PC-3 (cell line): ENCODE measurements at regions not wholly inside any gene's neighbourhood (a gene's known extent, or its start where the extent isn't known, plus 50 kb on each side); places are given as distances from the start of the nearest gene placed in this dataset.

Experiments
- ATAC-seq: fragments of 200-7000 bp; cut with Tn5 transposase; 2 replicates; pipeline ENCODE4 v1.9.1; 2020; ENCODE audit warnings: mild to moderate bottlenecking, moderate library complexity
- BruUV-seq: library from RNA; stranded (reverse); fragments of 400-500 nt; replicated peaks from 2 replicates; lab custom pipeline; 2021; lab: Mats Ljungman, UMichigan
- CTCF ChIA-PET: fragments of 300-600 bp; sonication (Branson Sonifier 250); formaldehyde crosslinking; loops from one replicate; lab custom pipeline; 2022; ENCODE audit warnings: antibody characterized with exemption; lab: Charles Lee
- POLR2A ChIA-PET: fragments of 300-600 bp; sonication (Branson Sonifier 250); formaldehyde crosslinking; loops from one replicate; lab custom pipeline; 2022; ENCODE audit warnings: antibody characterized with exemption; ENCODE audit not compliant: unreplicated experiment; lab: Charles Lee
- DNase-seq: peaks from one replicate; pipeline ENCODE4 v3.0.0-alpha.2; 2015
- H2AFZ ChIP-seq: fragments of 300-600 bp; sonication (generic); 2 replicates; pipeline ENCODE4 v1.6.0; 2016; ENCODE audit warnings: antibody characterized with exemption, low read length
- H3F3A ChIP-seq: fragments of 300-600 bp; sonication (generic); one replicate; pipeline ENCODE4 v1.6.0; 2017; ENCODE audit warnings: antibody characterized with exemption, low read length, control low read depth, mild to moderate bottlenecking; ENCODE audit not compliant: unreplicated experiment
- H3K27ac ChIP-seq: fragments of 300-600 bp; sonication (generic); 2 replicates; pipeline ENCODE4 v1.5.1; 2016; ENCODE audit warnings: mild to moderate bottlenecking, low read length
- H3K27me3 ChIP-seq: fragments of 300-600 bp; sonication (generic); 2 replicates; pipeline ENCODE4 v1.6.1; 2016; ENCODE audit warnings: low read length, mixed read lengths
- H3K36me3 ChIP-seq: fragments of 300-600 bp; sonication (generic); 2 replicates; pipeline ENCODE4 v1.6.1; 2016; ENCODE audit warnings: low read depth, mixed run types, low read length, mixed read lengths
- H3K4me1 ChIP-seq: fragments of 300-600 bp; sonication (generic); 2 replicates; pipeline ENCODE4 v1.5.1; 2016; ENCODE audit warnings: low read length; ENCODE audit not compliant: insufficient read depth
- H3K4me2 ChIP-seq: fragments of 300-600 bp; sonication (generic); 2 replicates; pipeline ENCODE4 v1.6.0; 2016; ENCODE audit warnings: low read length
- H3K4me3 ChIP-seq: fragments of 300-600 bp; sonication (generic); 2 replicates; pipeline ENCODE4 v1.5.1; 2016; ENCODE audit warnings: mild to moderate bottlenecking, low read length, mixed read lengths
- H3K79me2 ChIP-seq: fragments of 300-600 bp; sonication (generic); 2 replicates; pipeline ENCODE4 v1.6.1; 2017; ENCODE audit warnings: low read length, mixed read lengths
- H3K9ac ChIP-seq: fragments of 300-600 bp; sonication (generic); 2 replicates; pipeline ENCODE4 v1.6.0; 2016; ENCODE audit warnings: mild to moderate bottlenecking, low read length
- H3K9me2 ChIP-seq: fragments of 300-600 bp; sonication (generic); replicated peaks from 2 replicates; pipeline ENCODE4 v1.6.1; 2016; ENCODE audit warnings: mixed run types, low read length, mixed read lengths
- H3K9me3 ChIP-seq: fragments of 300-600 bp; sonication (generic); 2 replicates; pipeline ENCODE4 v1.6.1; 2016; ENCODE audit warnings: low read length, mixed read lengths
- H4K20me1 ChIP-seq: fragments of 300-600 bp; sonication (generic); 2 replicates; pipeline ENCODE4 v1.6.1; 2016; ENCODE audit warnings: low read length, mixed read lengths
- EZH2 ChIP-seq: fragments of 300-600 bp; sonication (generic); IDR thresholded peaks from one replicate; pipeline ENCODE4 v1.6.1; 2017; ENCODE audit warnings: antibody characterized with exemption, mild to moderate bottlenecking, low read length; ENCODE audit not compliant: unreplicated experiment
- EZH2phosphoT487 ChIP-seq: fragments of 300-600 bp; sonication (generic); IDR thresholded peaks from 2 replicates; pipeline ENCODE4 v1.6.1; 2018; ENCODE audit warnings: mild to moderate bottlenecking, antibody characterized with exemption, low read length, borderline replicate concordance
- intact Hi-C: fragments of 100-400 bp; cut with micrococcal nuclease; formaldehyde crosslinking; loops from 2 replicates; pipeline ENCODE4 v1.9.0; 2023
- TF ChIP-seq, protein P1 (sequence below): fragments of 300-600 bp; sonication (generic); conservative IDR thresholded peaks from 2 replicates; pipeline ENCODE4 v1.5.1; 2017; ENCODE audit warnings: antibody characterized with exemption, low read depth, mild to moderate bottlenecking, low read length

DNA sequence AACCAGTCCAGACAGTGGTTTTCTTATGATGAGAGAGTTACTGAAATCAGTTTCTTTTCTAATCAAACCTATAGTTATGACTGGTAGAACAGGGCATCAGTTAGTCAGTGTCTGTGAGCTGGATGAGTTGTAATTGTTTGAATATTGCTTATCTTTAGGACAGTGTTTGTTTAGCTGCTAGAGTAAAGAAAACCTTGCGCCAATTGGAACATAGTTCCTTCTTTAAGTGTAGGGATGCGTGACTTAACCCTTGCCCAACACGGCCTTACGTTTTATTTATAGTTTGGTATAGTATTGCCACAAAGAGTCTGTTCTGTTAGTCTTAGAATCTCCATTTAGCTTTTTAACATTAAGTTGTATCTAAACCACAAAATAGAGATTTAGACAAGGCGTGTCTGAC is 572.6 kb downstream of the SLC16A7 start:
- Histone ChIP-seq H3K9me3 (no peaks in the 10 kb centered on the region), H3K4me1 (peaks cover 29% of the 10 kb centered on the region), H3K27me3 (no peaks in the 10 kb centered on the region), H3K4me3 (peak overlapping the region; percentile 23; the same call in 1 of the 2 replicates), H3F3A (no peaks in the 10 kb centered on the region), H3K79me2 (no peaks in the 10 kb centered on the region), H3K36me3 (no peaks in the 10 kb centered on the region), H3K9me2 (no peaks in the 10 kb centered on the region), H3K9ac (no peak overlapping the region), H3K4me2 (peak overlapping the region; percentile 70), H4K20me1 (no peaks in the 10 kb centered on the region), H2AFZ (peak overlapping the region; percentile 43; the same call in 1 of the 2 replicates), H3K27ac (peak overlapping the region; percentile 69)
- CTCF ChIA-PET = no interaction called here
- POLR2A ChIA-PET = no interaction called here
- intact Hi-C loops = no loop called here
- TF ChIP-seq EZH2 (no peak), EZH2phosphoT487 (no peak)
- TF ChIP-seq, protein P1, sequence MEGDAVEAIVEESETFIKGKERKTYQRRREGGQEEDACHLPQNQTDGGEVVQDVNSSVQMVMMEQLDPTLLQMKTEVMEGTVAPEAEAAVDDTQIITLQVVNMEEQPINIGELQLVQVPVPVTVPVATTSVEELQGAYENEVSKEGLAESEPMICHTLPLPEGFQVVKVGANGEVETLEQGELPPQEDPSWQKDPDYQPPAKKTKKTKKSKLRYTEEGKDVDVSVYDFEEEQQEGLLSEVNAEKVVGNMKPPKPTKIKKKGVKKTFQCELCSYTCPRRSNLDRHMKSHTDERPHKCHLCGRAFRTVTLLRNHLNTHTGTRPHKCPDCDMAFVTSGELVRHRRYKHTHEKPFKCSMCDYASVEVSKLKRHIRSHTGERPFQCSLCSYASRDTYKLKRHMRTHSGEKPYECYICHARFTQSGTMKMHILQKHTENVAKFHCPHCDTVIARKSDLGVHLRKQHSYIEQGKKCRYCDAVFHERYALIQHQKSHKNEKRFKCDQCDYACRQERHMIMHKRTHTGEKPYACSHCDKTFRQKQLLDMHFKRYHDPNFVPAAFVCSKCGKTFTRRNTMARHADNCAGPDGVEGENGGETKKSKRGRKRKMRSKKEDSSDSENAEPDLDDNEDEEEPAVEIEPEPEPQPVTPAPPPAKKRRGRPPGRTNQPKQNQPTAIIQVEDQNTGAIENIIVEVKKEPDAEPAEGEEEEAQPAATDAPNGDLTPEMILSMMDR = no peak
- no TSS peak for BruUV-seq
- DNase-seq (peak; percentile 88), ATAC-seq (peak; percentile 92)

DNA sequence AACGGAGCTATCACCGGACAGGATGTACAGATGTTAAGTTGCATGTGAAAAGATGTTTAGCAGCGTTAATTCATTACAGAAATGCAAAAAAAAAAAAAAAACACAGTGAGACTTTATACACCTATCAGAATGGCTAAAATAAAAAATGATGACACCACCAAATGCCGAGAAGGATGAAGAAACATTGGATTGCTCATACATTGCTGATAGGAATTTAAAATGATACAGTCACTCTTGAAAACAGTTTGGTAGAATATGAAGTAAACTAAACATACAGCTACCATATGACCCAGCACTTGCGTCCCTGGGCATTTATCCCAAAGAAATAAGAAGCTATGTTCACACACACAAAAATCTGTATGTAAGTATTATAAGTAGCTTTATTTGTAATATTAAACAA is 574.1 kb downstream of the SLC16A7 start:
- H2AFZ ChIP-seq = no peak overlapping the region
- no peak overlapping the region for H3K9ac ChIP-seq
- no peaks in the 10 kb centered on the region for H3K36me3 ChIP-seq
- ATAC-seq = no peak
- H3K9me3 ChIP-seq = no peaks in the 10 kb centered on the region
- no peaks in the 10 kb centered on the region for H3F3A ChIP-seq
- H3K4me1 ChIP-seq = peaks cover 43% of the 10 kb centered on the region
- H3K4me3 ChIP-seq = no peak overlapping the region
- H3K79me2 ChIP-seq = no peaks in the 10 kb centered on the region
- no peak overlapping the region for H3K27ac ChIP-seq
- DNase-seq = no peak
- POLR2A ChIA-PET = no interaction called here
- intact Hi-C loops = no loop called here
- CTCF ChIA-PET = no interaction called here
- no peaks in the 10 kb centered on the region for H4K20me1 ChIP-seq
- TF ChIP-seq, protein P1 = no peak
- TF ChIP-seq EZH2 (no peak), EZH2phosphoT487 (no peak)
- no peak overlapping the region for H3K4me2 ChIP-seq
- BruUV-seq = no TSS peak
- no peaks in the 10 kb centered on the region for H3K9me2 ChIP-seq
- no peaks in the 10 kb centered on the region for H3K27me3 ChIP-seq
